Mucosa of descending colon (tissue), 3 donors: ENCODE measurements at regions not wholly inside any gene's neighbourhood (a gene's known extent, or its start where the extent isn't known, plus 50 kb on each side); places are given as distances from the start of the nearest gene placed in this dataset.

Experiments used
- ATAC-seq: fragments of 200-7000 bp; cut with Tn5 transposase; one replicate; pipeline ENCODE4 v1.9.1; 2020; ENCODE audit warnings: mild to moderate bottlenecking, moderate library complexity
- DNase-seq, 3 donors: peaks; one replicate each; pipeline ENCODE4 v3.0.0-alpha.2; 2020
- H3K36me3 ChIP-seq: fragments of 200-600 bp; one replicate; pipeline ENCODE4 v1.8.0; 2021; ENCODE audit warnings: low read depth, mild to moderate bottlenecking
- H3K4me1 ChIP-seq: fragments of 200-600 bp; one replicate; pipeline ENCODE4 v1.8.0; 2021; ENCODE audit warnings: low read depth, mild to moderate bottlenecking
- H3K4me3 ChIP-seq: fragments of 200-600 bp; one replicate; pipeline ENCODE4 v1.8.0; 2021; ENCODE audit warnings: mild to moderate bottlenecking
- H3K9me3 ChIP-seq: fragments of 200-600 bp; one replicate; pipeline ENCODE4 v1.8.0; 2021; ENCODE audit warnings: mild to moderate bottlenecking
- intact Hi-C, 2 donors: fragments of 100-400 bp; cut with DNase I in 1 of 2; cut with micrococcal nuclease in 1 of 2; formaldehyde crosslinking; loops; one replicate each; pipeline versions ENCODE4 v1.11.0 to v1.11.1; 2022; cut with DNase I, micrococcal nuclease
- TF ChIP-seq, protein P1 (sequence below): fragments of 200-600 bp; IDR thresholded peaks from one replicate; pipeline ENCODE4 v1.8.0; 2022; ENCODE audit warnings: antibody characterized with exemption, mild to moderate bottlenecking
- donor health status: DM: no; HTN: no; CAD: no; lungs with moderate emphysema.
- donor health status: DM: no; HTN: no; CAD: no.
- donor health status: DM: no; HTN: yes; CAD: no.

- no peak overlapping the region for H3K4me3 ChIP-seq
- H3K36me3 ChIP-seq: no peaks in the 10 kb centered on the region
- H3K9me3 ChIP-seq: no peaks in the 10 kb centered on the region
- no peaks in the 10 kb centered on the region for H3K4me1 ChIP-seq
- intact Hi-C loops: no loop called here
- DNase-seq (no peak), ATAC-seq (no peak)
- TF ChIP-seq, protein P1, sequence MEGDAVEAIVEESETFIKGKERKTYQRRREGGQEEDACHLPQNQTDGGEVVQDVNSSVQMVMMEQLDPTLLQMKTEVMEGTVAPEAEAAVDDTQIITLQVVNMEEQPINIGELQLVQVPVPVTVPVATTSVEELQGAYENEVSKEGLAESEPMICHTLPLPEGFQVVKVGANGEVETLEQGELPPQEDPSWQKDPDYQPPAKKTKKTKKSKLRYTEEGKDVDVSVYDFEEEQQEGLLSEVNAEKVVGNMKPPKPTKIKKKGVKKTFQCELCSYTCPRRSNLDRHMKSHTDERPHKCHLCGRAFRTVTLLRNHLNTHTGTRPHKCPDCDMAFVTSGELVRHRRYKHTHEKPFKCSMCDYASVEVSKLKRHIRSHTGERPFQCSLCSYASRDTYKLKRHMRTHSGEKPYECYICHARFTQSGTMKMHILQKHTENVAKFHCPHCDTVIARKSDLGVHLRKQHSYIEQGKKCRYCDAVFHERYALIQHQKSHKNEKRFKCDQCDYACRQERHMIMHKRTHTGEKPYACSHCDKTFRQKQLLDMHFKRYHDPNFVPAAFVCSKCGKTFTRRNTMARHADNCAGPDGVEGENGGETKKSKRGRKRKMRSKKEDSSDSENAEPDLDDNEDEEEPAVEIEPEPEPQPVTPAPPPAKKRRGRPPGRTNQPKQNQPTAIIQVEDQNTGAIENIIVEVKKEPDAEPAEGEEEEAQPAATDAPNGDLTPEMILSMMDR: no peak
Observed at GRCh38 chr12:97404093-97404492, 58.5 kb upstream of the RMST start.

DNA sequence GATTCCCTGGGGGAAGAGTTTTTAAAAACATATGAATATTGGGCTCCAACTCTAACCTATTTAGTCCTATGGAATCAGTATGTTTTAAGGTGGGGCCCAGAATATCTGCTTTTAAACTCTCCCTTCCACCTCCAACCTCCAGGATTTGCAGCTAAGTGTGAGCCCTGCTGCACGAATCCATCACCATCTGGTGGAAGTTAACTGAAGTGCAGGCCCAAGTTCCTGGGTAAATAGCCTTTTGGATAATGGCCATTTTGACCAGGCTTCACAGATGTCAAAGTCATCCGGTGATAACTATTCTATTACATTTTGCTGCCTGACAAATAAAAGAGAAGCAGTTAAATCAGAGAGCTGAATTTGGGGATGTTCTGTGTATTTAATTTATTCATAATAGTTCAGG lies 58.1 kb upstream of the RMST start:
- intact Hi-C loops: no loop called here
- no peaks in the 10 kb centered on the region for H3K36me3 ChIP-seq
- TF ChIP-seq, protein P1: no peak
- no peaks in the 10 kb centered on the region for H3K9me3 ChIP-seq
- H3K4me1 ChIP-seq: no peaks in the 10 kb centered on the region
- H3K4me3 ChIP-seq: no peak overlapping the region
- peak; percentile 41 for ATAC-seq
- peak in 1 of 3 donors; percentile 11 for DNase-seq

GRCh38 chr12:97408363-97408762 lies 54.2 kb upstream of the RMST start:
- no peak for ATAC-seq
- TF ChIP-seq, protein P1: no peak
- no peak overlapping the region for H3K4me3 ChIP-seq
- intact Hi-C loops: no loop called here
- H3K4me1 ChIP-seq: no peaks in the 10 kb centered on the region
- no peaks in the 10 kb centered on the region for H3K36me3 ChIP-seq
- no peaks in the 10 kb centered on the region for H3K9me3 ChIP-seq
- DNase-seq: no peak

- DNase-seq (no peak), ATAC-seq (no peak)
- intact Hi-C loops: no loop called here
- TF ChIP-seq, protein P1: no peak
- Histone ChIP-seq H3K4me1 (no peaks in the 10 kb centered on the region), H3K9me3 (no peaks in the 10 kb centered on the region), H3K4me3 (no peak overlapping the region), H3K36me3 (no peaks in the 10 kb centered on the region)
Observed at GRCh38 chr12:97411341-97411740, 51.3 kb upstream of the RMST start.
